GM12865 (cell line): ENCODE measurements at regions not wholly inside any gene's neighbourhood (a gene's known extent, or its start where the extent isn't known, plus 50 kb on each side); places are given as distances from the start of the nearest gene placed in this dataset.
"Not testable (repeated sequence)": the region's sequence is repeated elsewhere in the genome, so short reads cannot be mapped to it uniquely, and the experiment has no call there.

ENCODE experiments used
- DNase-seq: peaks from one replicate; pipeline ENCODE4 v3.0.0; 2010; ENCODE audit warnings: low read depth
- H3K4me3 ChIP-seq: 2 replicates; pipeline ENCODE4 v1.5.1; 2011; ENCODE audit warnings: mild to moderate bottlenecking, low read depth, low read length, control low read depth
- TF ChIP-seq, protein P1 (sequence below): IDR thresholded peaks from 2 replicates; pipeline ENCODE4 v1.5.1; 2011; ENCODE audit warnings: low read length, control low read depth, low read depth, inconsistent platforms; ENCODE audit not compliant: insufficient read depth; ENCODE audit errors: missing control alignments

- no peak for DNase-seq
- TF ChIP-seq, protein P1, sequence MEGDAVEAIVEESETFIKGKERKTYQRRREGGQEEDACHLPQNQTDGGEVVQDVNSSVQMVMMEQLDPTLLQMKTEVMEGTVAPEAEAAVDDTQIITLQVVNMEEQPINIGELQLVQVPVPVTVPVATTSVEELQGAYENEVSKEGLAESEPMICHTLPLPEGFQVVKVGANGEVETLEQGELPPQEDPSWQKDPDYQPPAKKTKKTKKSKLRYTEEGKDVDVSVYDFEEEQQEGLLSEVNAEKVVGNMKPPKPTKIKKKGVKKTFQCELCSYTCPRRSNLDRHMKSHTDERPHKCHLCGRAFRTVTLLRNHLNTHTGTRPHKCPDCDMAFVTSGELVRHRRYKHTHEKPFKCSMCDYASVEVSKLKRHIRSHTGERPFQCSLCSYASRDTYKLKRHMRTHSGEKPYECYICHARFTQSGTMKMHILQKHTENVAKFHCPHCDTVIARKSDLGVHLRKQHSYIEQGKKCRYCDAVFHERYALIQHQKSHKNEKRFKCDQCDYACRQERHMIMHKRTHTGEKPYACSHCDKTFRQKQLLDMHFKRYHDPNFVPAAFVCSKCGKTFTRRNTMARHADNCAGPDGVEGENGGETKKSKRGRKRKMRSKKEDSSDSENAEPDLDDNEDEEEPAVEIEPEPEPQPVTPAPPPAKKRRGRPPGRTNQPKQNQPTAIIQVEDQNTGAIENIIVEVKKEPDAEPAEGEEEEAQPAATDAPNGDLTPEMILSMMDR, result no peak
- H3K4me3 ChIP-seq, result no peak overlapping the region
Observed at GRCh38 chr2:236834284-236834683, 251.4 kb upstream of the COPS8 start.

DNA sequence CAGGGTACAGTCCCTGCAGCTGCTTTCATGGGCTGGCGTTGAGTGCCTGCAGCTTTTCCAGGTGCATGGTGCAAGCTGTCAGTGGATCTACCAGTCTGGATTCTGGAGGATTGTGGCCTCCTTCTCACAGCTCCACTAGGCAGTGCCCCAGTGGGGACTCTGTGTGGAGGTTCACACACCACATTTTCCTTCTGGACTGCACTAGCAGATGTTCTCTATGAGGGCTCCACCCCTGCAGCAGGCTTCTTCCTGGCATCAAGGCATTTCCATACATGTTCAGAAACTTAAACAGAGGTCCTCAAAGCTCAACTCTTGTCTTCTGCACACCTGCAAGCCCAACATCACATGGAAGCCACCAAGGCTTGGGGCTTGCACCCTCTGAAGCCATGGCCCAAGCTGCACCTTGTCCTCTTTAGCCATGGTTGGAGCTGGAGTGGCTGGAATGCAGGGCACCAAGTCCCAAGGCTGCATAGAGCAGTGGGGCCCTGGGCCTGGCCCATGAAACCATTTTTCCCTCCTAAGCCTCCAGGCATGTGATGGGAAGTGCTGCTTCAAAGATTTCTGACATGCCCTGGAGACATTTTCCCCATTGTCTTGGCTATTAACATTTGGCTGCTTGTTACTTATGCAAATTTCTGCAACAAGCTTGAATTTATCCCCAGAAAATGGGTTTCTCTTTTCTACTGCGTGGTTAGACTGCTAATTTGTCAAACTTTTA is 250.2 kb upstream of the COPS8 start:
- no peak for DNase-seq
- TF ChIP-seq, protein P1, result no peak

GRCh38 chr2:236836028-236836427 is 249.7 kb upstream of the COPS8 start:
- not testable (repeated sequence) for DNase-seq, H3K4me3 ChIP-seq

More for the DNA sequence above, 250.2 kb upstream of the COPS8 start:
- H3K4me3 ChIP-seq, result no peak overlapping the region

- TF ChIP-seq, protein P1, result no peak
- H3K4me3 ChIP-seq, result no peak overlapping the region
- DNase-seq, result no peak
Observed at GRCh38 chr2:236840215-236840614, 245.5 kb upstream of the COPS8 start.

DNA sequence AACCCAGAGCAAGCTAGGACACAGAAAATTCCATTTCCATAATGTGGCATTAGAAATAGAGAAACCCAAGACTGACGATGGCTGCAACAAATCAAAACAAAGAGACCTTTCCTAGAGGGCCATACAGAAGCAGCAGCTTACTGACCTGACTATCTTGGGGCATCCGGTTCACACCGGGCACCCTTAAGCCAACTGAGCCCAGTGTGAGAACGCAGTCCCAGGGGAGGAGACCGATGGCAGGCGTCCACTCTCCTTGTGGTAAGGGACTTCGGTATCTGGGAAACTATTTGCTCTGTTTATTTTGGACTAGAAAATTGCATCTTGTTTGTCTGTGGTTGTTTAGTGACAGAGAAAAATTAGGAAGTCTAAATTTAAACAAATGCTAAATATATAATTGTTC is 244.8 kb upstream of the COPS8 start:
- no peak overlapping the region for H3K4me3 ChIP-seq
- TF ChIP-seq, protein P1, result no peak

GRCh38 chr2:236841389-236841788 is 244.3 kb upstream of the COPS8 start:
- no peak for DNase-seq
- no peak overlapping the region for H3K4me3 ChIP-seq
- TF ChIP-seq, protein P1, result no peak

More for the DNA sequence above, 244.8 kb upstream of the COPS8 start:
- no peak for DNase-seq

GRCh38 chr2:236843161-236843968 is 242.3 kb upstream of the COPS8 start:
- no peak for DNase-seq
- H3K4me3 ChIP-seq, result no peak overlapping the region
- TF ChIP-seq, protein P1, result no peak
